ENCODE measurements at regions not wholly inside any gene's neighbourhood (a gene's known extent, or its start where the extent isn't known, plus 50 kb on each side); places are given as distances from the start of the nearest gene placed in this dataset.

- TF ChIP-seq ZBTB40 (IDR thresholded peaks at IDR 0.05): no peak
- no peak for TF ChIP-seq ZBTB40 (CRISPR knock-in tag; IDR thresholded peaks at IDR 0.05)
- no peak for TF ChIP-seq TCF7 (IDR thresholded peaks at IDR 0.05; ENCODE audit: borderline replicate concordance)
- TF ChIP-seq ATF6 (CRISPR knock-in tag; IDR thresholded peaks at IDR 0.05): no peak
- no peak for TF ChIP-seq TBL1XR1 (IDR thresholded peaks at IDR 0.05; ENCODE audit: low read length in 2 of 2)
- TF ChIP-seq HDAC2 (IDR thresholded peaks at IDR 0.05): no peak
Observed at GRCh38 chr9:13731637-13732036, 452.1 kb upstream of the MPDZ start (continued).

All from K562 (cell line).